ENCODE measurements at regions not wholly inside any gene's neighbourhood (a gene's known extent, or its start where the extent isn't known, plus 50 kb on each side); places are given as distances from the start of the nearest gene placed in this dataset.

GRCh38 chr12:89786177-89786810, 77.7 kb upstream of the ATP2B1 start:
- intact Hi-C loops (cut with DNase I; ENCODE audit: low total_unique reads), result no loop called here
- no peaks in the 10 kb centered on the region for H3K4me1 ChIP-seq
- no peak overlapping the region for H3K27ac ChIP-seq
- no peak for DNase-seq (ENCODE audit: low spot score in 2 of 2)
- TF ChIP-seq POLR2AphosphoS5 (IDR thresholded peaks at IDR 0.05) (no peak), POLR2A (IDR thresholded peaks at IDR 0.05) (no peak), CTCF (IDR thresholded peaks at IDR 0.05) (no peak)
- H3K4me3 ChIP-seq, result no peak overlapping the region
- H3K9me3 ChIP-seq, result peaks cover 6 to 13% of the 10 kb centered on the region in 2 donors
- H3K27me3 ChIP-seq, result no peaks in the 10 kb centered on the region
- H3K36me3 ChIP-seq, result no peaks in the 10 kb centered on the region

GRCh38 chr12:89783359-89784060, 74.9 kb upstream of the ATP2B1 start:
- H3K4me1 ChIP-seq, result no peaks in the 10 kb centered on the region
- intact Hi-C loops (cut with DNase I; ENCODE audit: low total_unique reads), result no loop called here
- no peak for DNase-seq (ENCODE audit: low spot score in 2 of 2)
- no peak for TF ChIP-seq POLR2A (IDR thresholded peaks at IDR 0.05)
- TF ChIP-seq CTCF (IDR thresholded peaks at IDR 0.05), result no peak
- no peak for TF ChIP-seq POLR2AphosphoS5 (IDR thresholded peaks at IDR 0.05)
- H3K4me3 ChIP-seq, result no peak overlapping the region
- peaks cover 6 to 13% of the 10 kb centered on the region in 2 donors for H3K9me3 ChIP-seq
- no peak overlapping the region for H3K27ac ChIP-seq
- H3K36me3 ChIP-seq, result no peaks in the 10 kb centered on the region
- H3K27me3 ChIP-seq, result no peaks in the 10 kb centered on the region

- H3K27me3 ChIP-seq, result no peaks in the 10 kb centered on the region
- peaks cover 6 to 13% of the 10 kb centered on the region in 2 donors for H3K9me3 ChIP-seq
- H3K4me1 ChIP-seq, result no peaks in the 10 kb centered on the region
- TF ChIP-seq POLR2A (IDR thresholded peaks at IDR 0.05) (no peak), POLR2AphosphoS5 (IDR thresholded peaks at IDR 0.05) (no peak), CTCF (IDR thresholded peaks at IDR 0.05) (no peak)
- no peaks in the 10 kb centered on the region for H3K36me3 ChIP-seq
- intact Hi-C loops (cut with DNase I; ENCODE audit: low total_unique reads), result no loop called here
- no peak for DNase-seq (ENCODE audit: low spot score in 2 of 2)
- H3K27ac ChIP-seq, result no peak overlapping the region
- no peak overlapping the region for H3K4me3 ChIP-seq
These were observed 74.2 kb upstream of the ATP2B1 start for GRCh38 chr12:89782807-89783206.

- intact Hi-C loops (cut with DNase I; ENCODE audit: low total_unique reads), result no loop called here
- no peak for TF ChIP-seq POLR2A (IDR thresholded peaks at IDR 0.05)
- TF ChIP-seq CTCF (IDR thresholded peaks at IDR 0.05), result no peak
- TF ChIP-seq POLR2AphosphoS5 (IDR thresholded peaks at IDR 0.05), result no peak
These were observed 73.4 kb upstream of the ATP2B1 start for GRCh38 chr12:89781946-89782550.

GRCh38 chr12:89781156-89781555, 72.5 kb upstream of the ATP2B1 start:
- Histone ChIP-seq H3K4me3 (no peak overlapping the region), H3K4me1 (no peaks in the 10 kb centered on the region), H3K36me3 (no peaks in the 10 kb centered on the region), H3K27me3 (no peaks in the 10 kb centered on the region), H3K9me3 (peaks cover under 1 to 3% of the 10 kb centered on the region in 2 donors), H3K27ac (no peak overlapping the region)
- DNase-seq (ENCODE audit: low spot score in 2 of 2), result no peak
- intact Hi-C loops (cut with DNase I; ENCODE audit: low total_unique reads), result no loop called here
- no peak for TF ChIP-seq POLR2A (IDR thresholded peaks at IDR 0.05)
- TF ChIP-seq CTCF (IDR thresholded peaks at IDR 0.05), result no peak
- TF ChIP-seq POLR2AphosphoS5 (IDR thresholded peaks at IDR 0.05), result no peak

More at GRCh38 chr12:89781946-89782550, 73.4 kb upstream of the ATP2B1 start:
- Histone ChIP-seq H3K4me1 (no peaks in the 10 kb centered on the region), H3K9me3 (peaks cover 6 to 9% of the 10 kb centered on the region in 2 donors), H3K4me3 (no peak overlapping the region), H3K27me3 (no peaks in the 10 kb centered on the region), H3K36me3 (no peaks in the 10 kb centered on the region), H3K27ac (no peak overlapping the region)
- DNase-seq (ENCODE audit: low spot score in 2 of 2), result no peak
